Breast epithelium (tissue), 3 donors: ENCODE measurements at regions not wholly inside any gene's neighbourhood (a gene's known extent, or its start where the extent isn't known, plus 50 kb on each side); places are given as distances from the start of the nearest gene placed in this dataset.

Experiments
- CTCF ChIP-seq, 3 donors: fragments of 450-650 bp; IDR thresholded peaks; one replicate each; pipeline ENCODE4 v1.5.1; 2016 to 2017; ENCODE audit warnings: antibody characterized with exemption in 3 of 3, mild to moderate bottlenecking in 3 of 3, moderate library complexity in 3 of 3
- POLR2A ChIP-seq: fragments of 450-650 bp; IDR thresholded peaks from one replicate; pipeline ENCODE4 v1.6.1; 2016; ENCODE audit warnings: antibody characterized with exemption, mild to moderate bottlenecking, moderate library complexity

GRCh38 chr2:52210611-52211010 lies 1178.7 kb upstream of the NRXN1 start:
- TF ChIP-seq POLR2A, result no peak
- no peak for TF ChIP-seq CTCF (IDR thresholded peaks at IDR 0.05)
